PFSK-1 (cell line): ENCODE measurements at regions not wholly inside any gene's neighbourhood (a gene's known extent, or its start where the extent isn't known, plus 50 kb on each side); places are given as distances from the start of the nearest gene placed in this dataset.

Experiments used
- POLR2AphosphoS5 ChIP-seq: IDR thresholded peaks from 2 replicates; pipeline ENCODE4 v1.6.1; 2012; ENCODE audit warnings: low read depth, mild to moderate bottlenecking, control low read depth, low read length, moderate library complexity
- SIN3A ChIP-seq: IDR thresholded peaks from 2 replicates; pipeline ENCODE4 v1.6.1; 2012; ENCODE audit warnings: mild to moderate bottlenecking, low read length, moderate library complexity, borderline replicate concordance; ENCODE audit not compliant: insufficient read depth
- TAF1 ChIP-seq: IDR thresholded peaks from 2 replicates; pipeline ENCODE4 v1.6.1; 2012; ENCODE audit warnings: low read length, control low read depth, borderline replicate concordance; ENCODE audit not compliant: insufficient read depth

GRCh38 chr9:3099646-3100045 lies 255.8 kb upstream of the PUM3 start:
- TF ChIP-seq TAF1 (no peak), SIN3A (no peak), POLR2AphosphoS5 (no peak)
